RWPE2 (cell line): ENCODE measurements at regions not wholly inside any gene's neighbourhood (a gene's known extent, or its start where the extent isn't known, plus 50 kb on each side); places are given as distances from the start of the nearest gene placed in this dataset.

Experiments
- ATAC-seq: fragments of 200-7000 bp; cut with Tn5 transposase; 3 replicates; pipeline ENCODE4 v1.9.1; 2021; ENCODE audit warnings: low read depth
- DNase-seq: peaks from one replicate; pipeline ENCODE4 v3.0.0-alpha.2; 2020; ENCODE audit warnings: low spot score
- H3K27ac ChIP-seq: fragments of 450-650 bp; 2 replicates; pipeline ENCODE4 v1.5.1; 2017; ENCODE audit warnings: mild to moderate bottlenecking; ENCODE audit not compliant: poor library complexity, severe bottlenecking
- H3K27me3 ChIP-seq: fragments of 250-450 bp; sonication (Bioruptor Pico); 2 replicates; pipeline ENCODE4 v1.5.1; 2021; ENCODE audit warnings: mild to moderate bottlenecking, moderate library complexity; ENCODE audit not compliant: insufficient read depth, poor library complexity, severe bottlenecking
- H3K36me3 ChIP-seq: fragments of 250-450 bp; sonication (Bioruptor Pico); 2 replicates; pipeline ENCODE4 v1.5.1; 2020; ENCODE audit warnings: low read depth, mild to moderate bottlenecking, moderate library complexity
- H3K4me1 ChIP-seq: fragments of 250-450 bp; sonication (Bioruptor Pico); 2 replicates; pipeline ENCODE4 v1.5.1; 2021; ENCODE audit warnings: mild to moderate bottlenecking, moderate library complexity; ENCODE audit not compliant: insufficient read depth, poor library complexity, severe bottlenecking
- H3K4me3 ChIP-seq: fragments of 250-450 bp; sonication (Bioruptor Pico); 2 replicates; pipeline ENCODE4 v1.5.1; 2021; ENCODE audit warnings: mild to moderate bottlenecking, moderate library complexity; ENCODE audit not compliant: severe bottlenecking
- H3K9me3 ChIP-seq: fragments of 250-450 bp; sonication (Bioruptor Pico); 2 replicates; pipeline ENCODE4 v1.5.1; 2021; ENCODE audit warnings: mild to moderate bottlenecking, moderate library complexity; ENCODE audit not compliant: severe bottlenecking
- TF ChIP-seq, protein P1 (sequence below): fragments of 450-650 bp; IDR thresholded peaks from one replicate; pipeline ENCODE4 v1.5.1; 2017; ENCODE audit warnings: mild to moderate bottlenecking, moderate library complexity; ENCODE audit not compliant: poor library complexity, severe bottlenecking

- ATAC-seq (peak; percentile 26; the same call in 2 of the 3 replicates), DNase-seq (no peak)
- no peaks in the 10 kb centered on the region for H3K36me3 ChIP-seq
- TF ChIP-seq, protein P1, sequence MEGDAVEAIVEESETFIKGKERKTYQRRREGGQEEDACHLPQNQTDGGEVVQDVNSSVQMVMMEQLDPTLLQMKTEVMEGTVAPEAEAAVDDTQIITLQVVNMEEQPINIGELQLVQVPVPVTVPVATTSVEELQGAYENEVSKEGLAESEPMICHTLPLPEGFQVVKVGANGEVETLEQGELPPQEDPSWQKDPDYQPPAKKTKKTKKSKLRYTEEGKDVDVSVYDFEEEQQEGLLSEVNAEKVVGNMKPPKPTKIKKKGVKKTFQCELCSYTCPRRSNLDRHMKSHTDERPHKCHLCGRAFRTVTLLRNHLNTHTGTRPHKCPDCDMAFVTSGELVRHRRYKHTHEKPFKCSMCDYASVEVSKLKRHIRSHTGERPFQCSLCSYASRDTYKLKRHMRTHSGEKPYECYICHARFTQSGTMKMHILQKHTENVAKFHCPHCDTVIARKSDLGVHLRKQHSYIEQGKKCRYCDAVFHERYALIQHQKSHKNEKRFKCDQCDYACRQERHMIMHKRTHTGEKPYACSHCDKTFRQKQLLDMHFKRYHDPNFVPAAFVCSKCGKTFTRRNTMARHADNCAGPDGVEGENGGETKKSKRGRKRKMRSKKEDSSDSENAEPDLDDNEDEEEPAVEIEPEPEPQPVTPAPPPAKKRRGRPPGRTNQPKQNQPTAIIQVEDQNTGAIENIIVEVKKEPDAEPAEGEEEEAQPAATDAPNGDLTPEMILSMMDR = no peak
- H3K4me1 ChIP-seq = peaks cover 43% of the 10 kb centered on the region
- peak overlapping the region; percentile 85 for H3K27ac ChIP-seq
- no peak overlapping the region for H3K4me3 ChIP-seq
- no peaks in the 10 kb centered on the region for H3K9me3 ChIP-seq
- H3K27me3 ChIP-seq = no peaks in the 10 kb centered on the region
Measured at GRCh38 chr16:85353839-85354685, 241.8 kb upstream of the CIBAR2 start.

GRCh38 chr16:85354686-85355514, 242.6 kb upstream of the CIBAR2 start:
- Histone ChIP-seq H3K36me3 (no peaks in the 10 kb centered on the region), H3K4me3 (no peak overlapping the region), H3K4me1 (peaks cover 44% of the 10 kb centered on the region), H3K9me3 (no peaks in the 10 kb centered on the region), H3K27ac (peak overlapping the region; percentile 85), H3K27me3 (no peaks in the 10 kb centered on the region)
- DNase-seq (peak; percentile 89), ATAC-seq (peak; percentile 87)
- TF ChIP-seq, protein P1 = no peak

DNA sequence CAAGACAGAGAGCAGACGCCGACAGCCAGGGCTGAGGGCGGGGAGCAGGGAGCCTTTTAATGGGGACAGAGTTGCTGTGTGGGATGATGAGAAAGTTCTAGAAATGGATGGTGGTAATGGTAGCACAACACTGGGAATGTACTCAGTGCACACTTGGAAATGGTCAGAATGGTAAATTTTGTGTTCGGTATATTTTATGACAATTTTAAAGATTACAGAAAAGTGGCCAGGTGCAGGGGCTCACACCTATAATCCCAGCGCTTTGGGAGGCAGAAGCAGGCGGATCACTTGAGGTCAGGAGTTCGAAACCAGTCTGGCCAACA, 243.2 kb upstream of the CIBAR2 start:
- Histone ChIP-seq H3K27me3 (no peaks in the 10 kb centered on the region), H3K27ac (peak overlapping the region; percentile 85), H3K9me3 (no peaks in the 10 kb centered on the region), H3K36me3 (no peaks in the 10 kb centered on the region), H3K4me1 (peaks cover 42% of the 10 kb centered on the region), H3K4me3 (no peak overlapping the region)
- TF ChIP-seq, protein P1 = no peak
- DNase-seq (no peak), ATAC-seq (no peak)

DNA sequence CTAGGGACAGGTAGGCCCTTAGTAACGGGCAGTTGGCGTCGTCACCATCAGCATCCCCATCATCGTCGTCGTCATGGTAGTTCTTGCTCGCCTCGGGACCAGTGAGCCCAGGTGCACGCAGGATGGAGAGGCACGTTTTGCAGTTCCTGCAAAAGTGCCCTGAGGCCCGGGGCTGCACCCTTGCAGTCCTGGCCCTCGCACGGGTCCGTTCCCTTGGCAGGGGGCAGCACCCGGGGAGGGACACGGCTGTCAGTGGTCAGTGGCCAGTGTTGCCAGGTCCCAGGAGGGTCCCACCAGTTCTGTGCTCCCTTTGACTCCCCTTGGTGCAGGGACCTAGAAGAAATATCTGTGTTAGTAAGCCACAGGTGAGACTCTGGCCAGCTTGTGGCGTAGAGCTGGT, 243.9 kb upstream of the CIBAR2 start:
- Histone ChIP-seq H3K36me3 (no peaks in the 10 kb centered on the region), H3K4me1 (peaks cover 40% of the 10 kb centered on the region), H3K27me3 (no peaks in the 10 kb centered on the region), H3K9me3 (no peaks in the 10 kb centered on the region), H3K4me3 (no peak overlapping the region), H3K27ac (no peak overlapping the region)
- DNase-seq (no peak), ATAC-seq (no peak)
- TF ChIP-seq, protein P1 = no peak
